H9 (cell line): ENCODE measurements at regions not wholly inside any gene's neighbourhood (a gene's known extent, or its start where the extent isn't known, plus 50 kb on each side); places are given as distances from the start of the nearest gene placed in this dataset.

Experiments
- DNase-seq: peaks from one replicate; pipeline ENCODE4 v3.0.0-alpha.2; 2017
- H2AFZ ChIP-seq: one replicate; pipeline ENCODE4 v1.6.1; 2013; ENCODE audit warnings: mild to moderate bottlenecking, low read length, control low read depth, moderate library complexity
- H2AK5ac ChIP-seq: 2 replicates; pipeline ENCODE4 v1.6.1; 2013; ENCODE audit warnings: low read length, control low read depth, mixed read lengths; ENCODE audit not compliant: insufficient read length
- H2BK120ac ChIP-seq: one replicate; pipeline ENCODE4 v1.6.1; 2013; ENCODE audit warnings: low read depth, mild to moderate bottlenecking, low read length, control low read depth, inconsistent platforms; ENCODE audit not compliant: poor library complexity, severe bottlenecking
- H2BK12ac ChIP-seq: 2 replicates; pipeline ENCODE4 v1.6.1; 2013; ENCODE audit warnings: low read length, control low read depth, mixed read lengths, low read depth; ENCODE audit not compliant: insufficient read length
- H2BK15ac ChIP-seq: 2 replicates; pipeline ENCODE4 v1.6.1; 2013; ENCODE audit warnings: low read depth, low read length, control low read depth
- H2BK20ac ChIP-seq: one replicate; pipeline ENCODE4 v1.6.1; 2013; ENCODE audit warnings: low read depth, mild to moderate bottlenecking, low read length, control low read depth, inconsistent platforms; ENCODE audit not compliant: poor library complexity, severe bottlenecking
- H2BK5ac ChIP-seq: 2 replicates; pipeline ENCODE4 v1.6.1; 2013; ENCODE audit warnings: low read length, control low read depth, mixed read lengths; ENCODE audit not compliant: insufficient read length
- H3K14ac ChIP-seq: 2 replicates; pipeline ENCODE4 v1.6.1; 2013; ENCODE audit warnings: low read length, control low read depth; ENCODE audit not compliant: insufficient read depth
- H3K18ac ChIP-seq: 2 replicates; pipeline ENCODE4 v1.6.1; 2013; ENCODE audit warnings: low read depth, mild to moderate bottlenecking, mixed read lengths, low read length, control low read depth; ENCODE audit not compliant: insufficient read length
- H3K23ac ChIP-seq: 2 replicates; pipeline ENCODE4 v1.6.1; 2013; ENCODE audit warnings: low read length, control low read depth, mixed read lengths, low read depth; ENCODE audit not compliant: insufficient read length
- H3K23me2 ChIP-seq: 2 replicates; pipeline ENCODE4 v1.6.1; 2013; ENCODE audit warnings: low read depth, mild to moderate bottlenecking, mixed read lengths, low read length, control low read depth; ENCODE audit not compliant: insufficient read length, poor library complexity, severe bottlenecking
- H3K27ac ChIP-seq: 2 replicates; pipeline ENCODE4 v1.5.1; 2013; ENCODE audit warnings: low read length, control low read depth, mixed read lengths, low read depth; ENCODE audit not compliant: insufficient read length
- H3K27me3 ChIP-seq: 2 replicates; pipeline ENCODE4 v1.6.1; 2013; ENCODE audit warnings: low read length, control low read depth, inconsistent platforms; ENCODE audit not compliant: insufficient read depth
- H3K4ac ChIP-seq: 2 replicates; pipeline ENCODE4 v1.6.1; 2013; ENCODE audit warnings: low read depth, mild to moderate bottlenecking, control low read depth, inconsistent platforms, low read length, moderate library complexity
- H3K4me1 ChIP-seq: 2 replicates; pipeline ENCODE4 v1.6.1; 2013; ENCODE audit warnings: low read length, control low read depth, inconsistent platforms; ENCODE audit not compliant: insufficient read depth
- H3K4me2 ChIP-seq: 2 replicates; pipeline ENCODE4 v1.6.1; 2013; ENCODE audit warnings: low read length, control low read depth, mixed read lengths; ENCODE audit not compliant: insufficient read length, insufficient read depth
- H3K56ac ChIP-seq: 2 replicates; pipeline ENCODE4 v1.6.1; 2013; ENCODE audit warnings: low read depth, mild to moderate bottlenecking, mixed read lengths, low read length, control low read depth; ENCODE audit not compliant: insufficient read length
- H3K79me1 ChIP-seq: 2 replicates; pipeline ENCODE4 v1.6.1; 2013; ENCODE audit warnings: low read depth, mild to moderate bottlenecking, moderate library complexity, low read length, control low read depth, inconsistent platforms; ENCODE audit not compliant: insufficient read depth, poor library complexity, severe bottlenecking
- H3K79me2 ChIP-seq: 2 replicates; pipeline ENCODE4 v1.6.1; 2013; ENCODE audit warnings: low read length, control low read depth, inconsistent platforms; ENCODE audit not compliant: insufficient read depth
- H3K9ac ChIP-seq: 2 replicates; pipeline ENCODE4 v1.6.1; 2013; ENCODE audit warnings: low read length, control low read depth, mixed read lengths; ENCODE audit not compliant: insufficient read length; ENCODE audit errors: extremely low read depth
- H3K9me3 ChIP-seq: one replicate; pipeline ENCODE4 v1.6.1; 2013; ENCODE audit warnings: low read depth, low read length, inconsistent platforms; ENCODE audit not compliant: control insufficient read depth
- H3T11ph ChIP-seq: one replicate; pipeline ENCODE4 v1.6.1; 2013; ENCODE audit warnings: mild to moderate bottlenecking, low read length, control low read depth, inconsistent platforms
- H4K20me1 ChIP-seq: one replicate; pipeline ENCODE4 v1.6.1; 2013; ENCODE audit not compliant: control insufficient read depth, insufficient read length, insufficient read depth
- H4K5ac ChIP-seq: 2 replicates; pipeline ENCODE4 v1.6.1; 2013; ENCODE audit warnings: low read depth, mild to moderate bottlenecking, mixed read lengths, low read length, control low read depth; ENCODE audit not compliant: insufficient read length
- H4K8ac ChIP-seq: replicated peaks from 2 replicates; pipeline ENCODE4 v1.6.1; 2013; ENCODE audit warnings: low read length, control low read depth, mixed read lengths, low read depth; ENCODE audit not compliant: insufficient read length
- H4K91ac ChIP-seq: 2 replicates; pipeline ENCODE4 v1.6.1; 2013; ENCODE audit warnings: low read depth, mild to moderate bottlenecking, moderate library complexity, mixed read lengths, low read length, control low read depth; ENCODE audit not compliant: insufficient read length
- H3K27ac Mint-ChIP-seq, 3 experiments: 2 replicates in 2 of 3; 3 replicates in 1 of 3; pipeline ENCODE4 v1.8.0; 2020 to 2021; ENCODE audit warnings: mixed read lengths in 3 of 3, mild to moderate bottlenecking in 1 of 3, moderate library complexity in 1 of 3
- H3K27me3 Mint-ChIP-seq: 2 replicates; pipeline ENCODE4 v1.8.0; 2021; ENCODE audit warnings: low read depth, mild to moderate bottlenecking, moderate library complexity, mixed read lengths
- H3K36me3 Mint-ChIP-seq, 3 experiments: 2 replicates in 2 of 3; 3 replicates in 1 of 3; pipeline ENCODE4 v1.8.0; 2020 to 2021; ENCODE audit warnings: low read depth in 3 of 3, mixed read lengths in 3 of 3; ENCODE audit not compliant: insufficient read depth in 1 of 3
- H3K4me1 Mint-ChIP-seq, 2 experiments: 2 replicates each; pipeline ENCODE4 v1.8.0; 2020; ENCODE audit warnings: mixed read lengths in 2 of 2
- H3K4me3 Mint-ChIP-seq, 2 experiments: 2 replicates in 1 of 2; 3 replicates in 1 of 2; pipeline ENCODE4 v1.8.0; 2020 to 2021; ENCODE audit warnings: mild to moderate bottlenecking in 2 of 2, mixed read lengths in 2 of 2, moderate library complexity in 1 of 2
- H3K9me3 Mint-ChIP-seq, 2 experiments: 2 replicates in 1 of 2; 3 replicates in 1 of 2; pipeline ENCODE4 v1.8.0; 2020; ENCODE audit warnings: mild to moderate bottlenecking in 2 of 2, mixed read lengths in 2 of 2, moderate library complexity in 1 of 2
- WGBS: extraction: QIAGEN DNeasy Blood & Tissue Kit; methylation state at CpG from one replicate; pipeline ENCODE4 v1.1.7; 2013; ENCODE audit warnings: missing lambda C conversion rate, low lambda C conversion rate, mixed read lengths; ENCODE audit not compliant: insufficient read length; ENCODE audit errors: extremely low coverage; 5-methylcytosine and 5-hydroxymethylcytosine counted together
- TF ChIP-seq, protein P1 (sequence below): fragments of 200-600 bp; sonication (generic); conservative IDR thresholded peaks from 3 replicates; pipeline ENCODE4 v1.8.0; 2021; ENCODE audit warnings: antibody characterized with exemption, mild to moderate bottlenecking

DNA sequence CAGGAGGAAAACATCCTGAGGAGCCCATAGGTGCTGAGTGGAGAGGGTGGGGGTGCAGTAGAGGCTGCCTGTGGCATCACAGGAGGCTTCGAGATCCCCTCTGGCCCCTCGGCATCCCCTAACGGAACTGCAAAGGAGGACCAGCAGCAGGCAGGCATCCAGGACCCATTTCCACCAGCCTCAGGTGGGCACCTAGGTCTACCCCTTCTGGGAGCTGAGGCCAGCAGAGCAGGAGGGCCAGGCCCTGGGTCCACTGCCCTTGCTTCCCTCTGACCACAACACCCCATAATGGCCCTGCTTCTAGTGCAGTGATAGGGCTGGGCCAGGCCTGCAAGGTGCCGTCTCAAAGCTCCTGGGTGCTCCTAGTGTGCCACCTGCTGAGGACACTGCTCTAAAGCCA, 723.0 kb downstream of the PTPRU start:
- H3K27ac ChIP-seq, result no peak overlapping the region

More for the DNA sequence above, 723.0 kb downstream of the PTPRU start:
- no peak for DNase-seq
- Histone ChIP-seq H3K79me2 (no peaks in the 10 kb centered on the region), H4K20me1 (no peaks in the 10 kb centered on the region), H3K18ac (no peak overlapping the region), H3K4me2 (no peak overlapping the region), H2BK15ac (no peak overlapping the region), H4K5ac (no peak overlapping the region), H3K4ac (no peak overlapping the region), H3K23me2 (no peaks in the 10 kb centered on the region), H3K14ac (no peak overlapping the region; the same call in 1 of the 2 replicates), H3K23ac (no peak overlapping the region), H3K27me3 (no peaks in the 10 kb centered on the region), H4K91ac (no peak overlapping the region), H2BK12ac (no peak overlapping the region), H3K56ac (no peak overlapping the region), H3K9ac (no peak overlapping the region), H3K9me3 (no peaks in the 10 kb centered on the region), H3K4me1 (no peaks in the 10 kb centered on the region), H3T11ph (no peak overlapping the region), H2BK5ac (no peak overlapping the region), H2BK20ac (no peak overlapping the region), H2BK120ac (no peak overlapping the region), H2AK5ac (no peak overlapping the region), H4K8ac (no peak overlapping the region), H2AFZ (no peak overlapping the region), H3K79me1 (no peaks in the 10 kb centered on the region)
- Mint-ChIP-seq H3K27ac (no peak overlapping the region), H3K4me3 (no peak overlapping the region), H3K27me3 (peaks cover 2% of the 10 kb centered on the region; the same call in 1 of the 2 replicates), H3K36me3 (no peaks in the 10 kb centered on the region), H3K4me1 (peaks cover 12 to 20% of the 10 kb centered on the region in 2 experiments), H3K9me3 (no peaks in the 10 kb centered on the region; a peak in 1 of 5 replicates)
- TF ChIP-seq, protein P1, sequence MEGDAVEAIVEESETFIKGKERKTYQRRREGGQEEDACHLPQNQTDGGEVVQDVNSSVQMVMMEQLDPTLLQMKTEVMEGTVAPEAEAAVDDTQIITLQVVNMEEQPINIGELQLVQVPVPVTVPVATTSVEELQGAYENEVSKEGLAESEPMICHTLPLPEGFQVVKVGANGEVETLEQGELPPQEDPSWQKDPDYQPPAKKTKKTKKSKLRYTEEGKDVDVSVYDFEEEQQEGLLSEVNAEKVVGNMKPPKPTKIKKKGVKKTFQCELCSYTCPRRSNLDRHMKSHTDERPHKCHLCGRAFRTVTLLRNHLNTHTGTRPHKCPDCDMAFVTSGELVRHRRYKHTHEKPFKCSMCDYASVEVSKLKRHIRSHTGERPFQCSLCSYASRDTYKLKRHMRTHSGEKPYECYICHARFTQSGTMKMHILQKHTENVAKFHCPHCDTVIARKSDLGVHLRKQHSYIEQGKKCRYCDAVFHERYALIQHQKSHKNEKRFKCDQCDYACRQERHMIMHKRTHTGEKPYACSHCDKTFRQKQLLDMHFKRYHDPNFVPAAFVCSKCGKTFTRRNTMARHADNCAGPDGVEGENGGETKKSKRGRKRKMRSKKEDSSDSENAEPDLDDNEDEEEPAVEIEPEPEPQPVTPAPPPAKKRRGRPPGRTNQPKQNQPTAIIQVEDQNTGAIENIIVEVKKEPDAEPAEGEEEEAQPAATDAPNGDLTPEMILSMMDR, result no peak
- WGBS, result no CpG with 5 or more reads among the region's 4 CpGs
